Anterior cingulate cortex (tissue), 58 donors: ENCODE measurements at regions not wholly inside any gene's neighbourhood (a gene's known extent, or its start where the extent isn't known, plus 50 kb on each side); places are given as distances from the start of the nearest gene placed in this dataset.

ENCODE experiments used
- DNase-seq, 58 donors: peaks; one replicate each; lab custom pipeline; 2025; lab: John Stamatoyannopoulos, UW

DNA sequence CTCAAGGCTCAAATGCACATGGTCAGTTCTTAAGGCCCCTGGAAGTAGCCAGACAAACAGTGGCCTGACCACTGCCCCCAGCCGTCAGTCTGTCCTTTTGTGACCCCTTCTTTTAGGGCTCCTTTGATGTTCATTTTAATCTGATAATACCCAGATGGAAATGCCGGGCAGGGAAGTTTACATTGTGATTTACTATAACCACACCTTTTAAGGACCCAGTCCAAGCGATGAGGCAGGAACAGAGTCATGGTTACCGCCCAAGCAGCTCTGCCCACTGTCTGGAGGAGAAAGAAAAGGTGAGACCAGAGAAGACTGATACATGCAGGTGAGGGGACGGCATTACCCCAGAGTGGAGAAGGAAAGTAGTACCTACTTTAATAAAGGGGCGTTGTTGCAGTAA is 110.6 kb downstream of the PLEKHG1 start:
- no peak for DNase-seq

- no peak for DNase-seq
Observed at GRCh38 chr6:150711061-150711460, 111.4 kb downstream of the PLEKHG1 start.

GRCh38 chr6:150711584-150712504 is 112.2 kb downstream of the PLEKHG1 start:
- DNase-seq, result peak in 36 of 58 donors; percentile 8 to 80 (median 40)

GRCh38 chr6:150712505-150713252 is 113.0 kb downstream of the PLEKHG1 start:
- DNase-seq, result no peak

DNA sequence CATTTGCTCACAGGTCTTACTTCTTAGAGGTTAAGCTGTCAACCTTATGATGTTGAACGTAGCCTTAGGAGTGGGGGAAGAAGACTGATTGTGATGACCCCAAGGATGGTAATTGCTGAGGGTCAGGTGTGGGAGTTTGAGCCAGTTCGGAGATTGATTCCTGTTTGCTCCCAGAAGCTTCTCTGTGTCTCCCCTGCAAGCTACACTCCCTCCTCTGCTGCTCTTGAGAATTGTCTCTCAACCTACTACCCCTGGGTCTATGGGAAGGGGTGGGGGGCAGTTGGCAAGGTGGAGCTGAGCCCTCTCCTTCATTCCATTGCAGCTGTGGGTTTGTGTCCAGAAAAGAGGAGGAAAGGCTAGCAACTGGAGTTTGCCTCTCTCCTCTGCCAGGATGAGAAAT is 113.8 kb downstream of the PLEKHG1 start:
- no peak for DNase-seq

DNA sequence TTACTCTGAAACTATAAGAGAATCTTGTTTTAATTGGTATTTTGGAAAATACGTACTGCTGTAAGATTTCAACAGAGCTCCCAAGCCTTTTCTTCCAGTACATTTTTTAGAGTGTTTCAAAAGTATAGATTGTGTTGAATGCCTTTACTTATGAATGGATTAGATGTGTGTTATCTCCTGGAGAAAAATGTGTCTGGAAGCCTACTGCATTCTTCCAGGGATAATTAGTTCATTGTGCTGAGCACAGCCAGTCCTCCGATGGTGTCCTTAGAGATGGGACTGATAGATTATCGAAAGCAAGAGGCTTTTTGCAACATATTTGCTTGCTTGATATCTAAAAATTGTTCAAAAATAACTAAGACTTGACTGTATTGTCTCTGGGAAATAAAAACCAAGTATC is 114.2 kb downstream of the PLEKHG1 start:
- DNase-seq, result no peak

DNA sequence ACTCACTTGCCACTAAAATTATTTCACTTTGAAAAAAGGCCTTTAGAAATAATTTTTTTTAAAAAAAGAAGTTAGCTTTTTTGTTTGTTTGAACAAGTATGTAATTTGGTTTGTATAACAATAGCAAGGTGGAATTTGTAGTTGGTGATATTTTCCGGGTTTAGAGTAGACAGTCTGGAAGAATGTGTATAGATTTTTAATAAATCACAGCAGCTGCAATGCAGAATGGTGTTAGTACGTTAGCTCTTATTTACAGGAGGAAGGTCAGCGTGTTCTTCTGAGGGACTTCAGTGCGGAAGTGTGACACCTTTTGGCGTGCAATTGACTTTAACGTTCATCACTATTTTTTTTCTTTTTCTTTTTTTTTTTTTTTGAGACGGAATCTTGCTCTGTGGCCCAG is 115.4 kb downstream of the PLEKHG1 start:
- no peak for DNase-seq

DNA sequence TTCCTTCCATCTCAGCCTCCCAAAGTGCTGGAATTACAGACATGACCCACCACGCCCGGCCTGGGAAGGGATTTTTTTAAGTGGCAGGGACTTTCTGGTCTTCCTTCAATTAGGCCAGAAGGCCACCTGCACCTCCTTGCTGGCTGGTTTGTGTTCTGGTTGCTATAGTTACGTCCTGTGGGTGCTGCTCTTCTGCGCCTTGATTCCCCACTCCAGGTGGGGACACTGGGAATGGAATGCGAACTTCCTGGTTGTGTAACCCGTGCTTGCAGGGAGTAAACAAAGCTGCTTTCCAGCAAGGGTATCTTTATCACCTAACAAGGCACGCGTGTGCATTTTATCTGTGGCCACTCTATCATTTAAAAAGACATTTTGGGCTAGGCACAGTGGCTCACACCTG is 117.7 kb downstream of the PLEKHG1 start:
- DNase-seq, result no peak

DNA sequence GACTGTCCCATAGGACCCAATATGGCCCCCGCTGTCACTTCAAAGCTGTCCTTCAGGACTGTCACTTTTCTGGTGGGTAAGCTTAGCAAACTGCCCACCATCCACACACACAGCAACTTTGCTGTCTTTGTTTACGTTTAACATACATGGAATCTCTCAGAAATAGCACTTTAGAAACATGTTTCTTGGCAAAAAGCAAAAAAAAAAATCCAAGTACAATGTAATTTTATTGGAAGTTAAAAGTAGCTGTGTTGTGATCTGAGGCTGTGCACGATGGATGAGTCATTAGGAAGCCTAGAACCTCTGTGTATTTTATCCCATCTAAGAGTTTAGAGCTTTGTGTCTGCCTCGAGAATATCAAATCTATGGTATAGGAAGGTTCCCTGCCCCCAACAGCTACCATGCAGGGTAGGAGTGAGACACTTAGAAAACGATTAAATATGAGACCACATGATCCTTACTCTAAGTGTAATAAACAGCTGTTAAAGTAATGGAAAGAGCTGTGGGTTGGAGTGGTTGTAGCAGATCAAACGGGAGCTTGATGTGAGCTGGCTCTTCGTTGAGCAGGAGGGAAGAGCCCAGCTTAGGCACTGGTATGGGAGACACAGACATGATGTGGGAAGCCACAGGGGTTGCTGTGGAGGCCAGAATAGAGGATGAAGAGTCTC is 119.5 kb downstream of the PLEKHG1 start:
- DNase-seq, result no peak

- no peak for DNase-seq
Observed at GRCh38 chr6:150719831-150720230, 120.1 kb downstream of the PLEKHG1 start.

GRCh38 chr6:150720774-150721233 is 121.1 kb downstream of the PLEKHG1 start:
- peak in 3 of 58 donors; percentile 18 to 58 (median 27) for DNase-seq

GRCh38 chr6:150721418-150722266 is 122.0 kb downstream of the PLEKHG1 start:
- DNase-seq, result no peak

DNA sequence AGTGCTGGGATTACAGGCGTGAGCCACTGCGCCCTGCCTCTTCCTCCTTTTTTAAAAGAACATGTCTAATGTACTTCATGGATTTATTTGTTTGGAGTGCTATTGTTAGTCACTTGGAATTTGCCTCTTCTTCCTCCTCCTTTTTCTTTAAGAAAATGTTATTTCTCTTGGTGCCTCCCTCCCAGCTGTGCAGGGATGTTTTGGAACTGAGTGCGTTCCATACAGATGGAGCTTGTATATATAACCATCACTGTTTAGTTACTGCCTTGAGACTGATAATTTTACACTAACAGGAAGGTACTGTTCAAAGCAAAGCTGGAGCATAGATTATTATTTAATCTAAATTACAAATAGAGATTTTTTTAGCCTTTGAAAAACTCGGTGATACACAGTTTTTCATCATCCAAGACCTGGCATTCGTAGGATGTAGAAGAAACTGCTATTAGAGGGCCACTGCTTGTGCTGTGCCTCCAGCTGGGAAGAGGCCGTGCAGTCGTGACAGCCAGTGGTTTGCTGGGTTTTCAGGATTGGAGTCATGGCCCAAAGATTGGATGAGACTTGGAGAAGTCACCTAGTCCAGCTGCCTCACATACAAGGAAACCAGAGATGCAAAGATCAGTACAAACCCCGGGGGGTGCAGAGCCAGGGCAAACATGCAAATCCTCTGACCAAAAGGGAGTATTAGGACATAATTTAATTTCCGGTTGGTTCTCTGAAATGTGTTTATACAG is 123.1 kb downstream of the PLEKHG1 start:
- DNase-seq, result no peak

GRCh38 chr6:150723345-150723658 is 123.6 kb downstream of the PLEKHG1 start:
- DNase-seq, result no peak

DNA sequence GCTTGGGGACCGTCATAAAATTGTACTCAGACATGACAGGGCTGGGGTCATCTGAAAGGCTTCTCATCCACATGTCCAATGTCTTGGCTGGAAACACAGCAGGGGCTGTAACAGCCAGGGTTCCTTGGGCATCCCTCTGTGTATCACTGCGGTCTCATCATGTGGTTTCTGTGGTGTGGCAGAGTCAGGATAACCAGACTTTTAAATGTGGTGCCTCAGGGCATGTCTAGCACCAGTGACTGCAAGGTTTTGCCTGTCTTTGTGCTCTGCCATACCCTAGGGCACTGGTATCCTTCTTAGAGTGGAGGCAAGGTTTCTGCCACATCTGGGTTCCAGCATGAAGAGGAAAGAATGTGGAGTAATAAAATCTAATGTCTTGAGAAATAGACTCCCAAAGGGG is 124.2 kb downstream of the PLEKHG1 start:
- peak in 1 of 58 donors; percentile 19 for DNase-seq

GRCh38 chr6:150725795-150726194 is 126.1 kb downstream of the PLEKHG1 start:
- no peak for DNase-seq

DNA sequence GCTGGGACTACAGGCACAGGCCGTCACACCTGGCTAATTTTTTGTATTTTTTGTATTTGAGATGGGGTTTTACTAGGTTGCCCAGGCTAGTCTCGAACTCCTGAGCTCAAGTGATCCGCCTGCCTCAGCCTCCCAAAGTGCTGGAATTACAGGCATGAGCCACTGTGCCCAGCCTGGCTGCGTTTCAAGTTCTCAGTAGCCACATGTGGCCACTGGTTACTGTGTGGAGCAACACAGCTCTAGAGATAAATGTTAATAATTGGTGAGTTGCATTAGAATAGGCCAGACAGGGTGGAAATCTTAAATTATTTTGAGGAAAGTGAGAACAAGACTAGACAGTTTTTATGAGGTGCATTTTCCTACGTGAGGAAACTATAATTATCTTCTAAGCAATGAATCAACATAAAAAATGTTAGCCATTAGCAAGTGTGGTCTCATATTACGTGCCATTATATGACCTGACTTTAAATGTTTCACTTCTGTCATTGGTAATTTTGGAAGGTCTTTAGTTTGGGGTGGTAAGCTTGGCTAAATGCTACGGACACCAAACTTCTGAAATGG is 129.6 kb downstream of the PLEKHG1 start:
- no peak for DNase-seq

DNA sequence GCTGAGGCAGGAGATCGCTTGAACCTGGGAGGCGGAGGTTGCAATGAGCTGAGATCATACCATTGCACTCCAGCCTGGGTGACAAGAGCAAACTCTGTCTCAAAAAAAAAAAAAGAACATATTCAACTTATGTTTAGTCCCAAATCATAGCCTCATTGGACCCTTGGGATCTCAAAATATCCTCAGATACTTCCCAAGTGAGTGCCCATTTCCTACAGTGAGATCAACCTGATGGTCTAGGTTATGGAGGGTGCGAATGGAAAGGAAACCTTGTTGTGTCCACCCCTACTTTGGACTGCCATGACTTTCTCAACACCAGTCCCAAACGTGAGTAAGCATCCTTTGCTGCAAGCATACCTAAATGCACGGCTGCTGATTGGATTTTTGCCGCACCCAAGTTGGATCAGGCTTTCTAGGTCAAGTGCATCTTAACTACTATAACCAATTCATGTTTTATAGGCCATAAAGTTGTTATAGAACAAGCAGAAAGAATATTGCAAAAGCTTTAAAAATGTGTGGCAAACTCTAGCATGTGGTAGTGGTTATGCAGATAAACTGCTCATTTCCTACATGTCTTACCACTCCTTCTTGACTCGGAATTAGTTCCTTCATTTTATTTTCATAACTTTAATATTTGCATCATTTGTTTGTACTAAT is 131.2 kb downstream of the PLEKHG1 start:
- DNase-seq, result no peak
